Stimulated activated CD4-positive, alpha-beta T cell treated with anti-CD3 and anti-CD28 coated beads, Interleukin-4, amount 100 ng/mL, for 24 hours (primary cell): ENCODE measurements at regions not wholly inside any gene's neighbourhood (a gene's known extent, or its start where the extent isn't known, plus 50 kb on each side); places are given as distances from the start of the nearest gene placed in this dataset.

ENCODE experiments used
- DNase-seq: peaks from one replicate; pipeline ENCODE4 v3.0.0-alpha.2; 2020

GRCh38 chr22:46092011-46092410, 58.3 kb upstream of the PPARA start:
- DNase-seq = no peak

DNA sequence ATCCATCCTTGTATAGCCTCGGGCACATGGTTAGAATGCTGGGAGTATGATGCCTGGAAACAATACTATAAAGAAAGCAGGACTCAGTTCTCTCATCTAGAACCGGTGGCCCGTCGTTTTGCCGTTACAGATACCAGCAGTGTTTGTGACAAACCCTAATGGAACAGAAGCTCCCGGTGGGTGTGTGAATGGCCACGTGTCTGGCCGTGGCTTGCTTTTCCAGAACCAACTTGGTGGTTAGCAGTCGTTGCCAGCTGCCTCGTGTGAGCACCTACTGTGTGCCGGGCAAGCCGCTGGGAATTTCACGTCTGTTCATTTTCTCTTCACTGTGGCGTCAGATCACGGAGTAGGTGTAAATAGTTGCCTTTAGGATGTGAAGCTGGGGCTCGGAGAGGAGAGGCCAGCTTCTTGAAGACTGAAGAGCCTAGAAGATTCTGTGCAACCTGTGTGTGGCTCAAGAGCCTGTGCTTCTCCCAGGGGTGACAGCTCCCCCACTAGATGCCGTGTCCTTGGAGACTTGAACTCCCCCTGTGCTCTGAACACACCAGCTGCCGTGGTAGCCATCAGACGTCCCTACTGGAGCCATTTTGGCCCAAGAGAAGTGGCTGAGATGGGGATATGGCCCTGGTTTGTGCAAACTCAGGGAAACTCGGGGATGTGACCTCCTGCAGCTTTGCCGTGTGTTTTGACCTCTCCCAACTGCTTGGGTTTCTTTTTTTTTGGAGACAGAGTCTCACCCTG, 57.5 kb upstream of the PPARA start:
- DNase-seq = no peak

DNA sequence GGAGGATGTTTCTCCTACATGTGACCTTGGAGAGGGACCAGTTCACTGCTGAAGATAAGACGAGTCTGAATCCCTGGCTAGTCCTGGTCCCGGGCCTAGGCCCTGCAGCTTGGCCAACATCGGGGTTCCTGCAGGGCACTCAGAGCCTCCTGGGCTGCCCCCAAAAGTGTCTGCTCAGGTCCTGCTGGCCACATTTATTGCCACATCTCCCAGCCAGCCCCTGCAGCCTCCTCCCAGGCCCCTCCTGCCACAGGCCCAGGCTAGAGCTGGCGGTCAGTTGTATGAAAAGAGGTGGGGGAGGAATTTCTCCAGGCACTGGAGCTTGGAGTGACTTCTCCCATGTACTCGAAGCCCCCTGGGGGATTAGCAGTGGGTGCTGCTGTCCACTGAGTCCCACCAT, 56.5 kb upstream of the PPARA start:
- no peak for DNase-seq

GRCh38 chr22:46094676-46095075, 55.6 kb upstream of the PPARA start:
- DNase-seq = no peak

DNA sequence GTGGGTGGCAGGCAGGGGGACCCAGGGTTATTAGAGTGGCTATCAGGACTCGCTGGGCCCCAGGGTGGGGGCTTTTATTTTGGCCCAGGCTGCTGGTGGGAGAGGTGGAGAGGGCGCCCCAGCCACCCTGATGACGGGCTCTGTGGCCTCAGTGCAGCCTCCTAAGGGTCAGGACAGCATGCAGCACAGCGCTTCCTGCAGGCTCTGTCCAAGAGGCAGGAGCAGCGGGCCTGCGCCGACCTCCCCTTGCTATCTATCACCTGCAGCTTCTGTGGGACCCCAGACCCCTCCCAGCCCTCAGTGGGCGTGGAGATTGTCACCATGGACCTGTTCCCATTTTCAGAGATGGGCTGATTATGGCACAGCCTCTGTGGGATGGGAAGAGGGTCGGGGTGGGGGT, 54.3 kb upstream of the PPARA start:
- DNase-seq = no peak

GRCh38 chr22:46096706-46097230, 53.6 kb upstream of the PPARA start:
- no peak for DNase-seq

- no peak for DNase-seq
Measured at GRCh38 chr22:46097268-46097900, 52.9 kb upstream of the PPARA start.

GRCh38 chr22:46098525-46099475, 51.5 kb upstream of the PPARA start:
- no peak for DNase-seq

GRCh38 chr22:46099740-46100139, 50.6 kb upstream of the PPARA start:
- no peak for DNase-seq

- DNase-seq = no peak
Measured at GRCh38 chr22:46100401-46101105, 49.8 kb upstream of the PPARA start.
